KOPT-K1 (cell line): ENCODE measurements at regions not wholly inside any gene's neighbourhood (a gene's known extent, or its start where the extent isn't known, plus 50 kb on each side); places are given as distances from the start of the nearest gene placed in this dataset.
"Not testable (repeated sequence)": the region's sequence is repeated elsewhere in the genome, so short reads cannot be mapped to it uniquely, and the experiment has no call there.

Experiments used
- H3K27ac ChIP-seq: fragments of 200-600 bp; sonication (generic); 2 replicates; pipeline ENCODE4 v1.5.1; 2016; ENCODE audit warnings: antibody characterized with exemption, mild to moderate bottlenecking, low read depth, low read length; ENCODE audit not compliant: poor library complexity, severe bottlenecking
- H3K36me3 ChIP-seq: fragments of 200-600 bp; sonication (generic); 2 replicates; pipeline ENCODE4 v1.5.1; 2017; ENCODE audit warnings: antibody characterized with exemption, mild to moderate bottlenecking, low read length, moderate library complexity; ENCODE audit not compliant: insufficient read depth
- H3K9me3 ChIP-seq: fragments of 200-600 bp; sonication (generic); 2 replicates; pipeline ENCODE4 v1.5.1; 2017; ENCODE audit warnings: antibody characterized with exemption, low read length, mild to moderate bottlenecking; ENCODE audit not compliant: insufficient read depth, poor library complexity, severe bottlenecking

GRCh38 chr4:59540311-59540710 is 1659.8 kb upstream of the ADGRL3 start:
- H3K27ac ChIP-seq = no peak overlapping the region
- no peaks in the 10 kb centered on the region for H3K9me3 ChIP-seq
- no peaks in the 10 kb centered on the region for H3K36me3 ChIP-seq

DNA sequence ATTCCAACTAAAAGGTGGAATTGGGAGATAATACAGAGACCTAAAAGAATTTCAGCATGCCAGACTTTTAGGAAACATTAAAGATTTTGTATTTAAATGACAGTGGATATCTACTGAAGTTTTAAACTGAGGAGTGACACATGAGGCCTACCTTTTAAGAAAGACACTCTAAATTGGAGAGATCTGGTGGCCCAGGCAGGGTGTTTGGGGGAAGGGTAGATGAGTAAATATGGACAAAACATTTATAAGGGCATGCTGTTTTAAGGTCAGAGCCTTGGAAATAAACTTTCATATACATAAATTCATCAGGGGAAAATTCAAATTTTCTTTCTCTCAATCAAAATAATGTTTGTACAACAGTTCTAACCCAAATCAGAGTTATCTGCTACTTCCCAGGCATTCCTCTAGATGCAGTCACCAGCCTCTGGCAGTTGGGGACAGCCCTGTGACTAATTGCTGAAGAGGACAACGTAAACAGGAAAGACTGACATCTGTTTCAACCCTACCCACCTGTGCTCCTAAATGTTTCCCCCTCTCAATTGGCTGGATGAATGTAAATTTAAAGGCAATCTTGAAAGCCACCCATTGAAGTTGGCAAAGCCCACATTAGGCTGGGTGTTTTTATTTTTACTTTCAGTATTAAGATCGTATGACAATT is 1646.9 kb upstream of the ADGRL3 start:
- H3K9me3 ChIP-seq = no peaks in the 10 kb centered on the region
- no peak overlapping the region for H3K27ac ChIP-seq
- H3K36me3 ChIP-seq = no peaks in the 10 kb centered on the region

DNA sequence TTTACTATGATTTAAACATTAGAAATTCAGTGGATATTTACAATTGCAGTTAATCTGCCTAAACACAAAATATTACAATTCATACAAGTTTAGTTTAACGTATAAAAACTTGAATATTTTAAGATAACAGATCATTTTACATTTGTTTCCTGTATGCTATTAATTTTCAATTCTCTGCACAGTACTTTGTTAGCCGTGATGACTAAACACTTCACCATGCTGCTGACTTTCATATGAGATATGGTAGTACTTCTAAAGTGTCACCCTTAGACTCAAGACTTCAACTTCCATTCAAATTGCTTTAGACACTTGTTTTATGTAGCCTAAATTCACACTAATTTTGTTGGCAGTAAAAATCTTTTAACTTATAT is 1646.4 kb upstream of the ADGRL3 start:
- no peaks in the 10 kb centered on the region for H3K9me3 ChIP-seq
- H3K36me3 ChIP-seq = no peaks in the 10 kb centered on the region
- H3K27ac ChIP-seq = no peak overlapping the region

DNA sequence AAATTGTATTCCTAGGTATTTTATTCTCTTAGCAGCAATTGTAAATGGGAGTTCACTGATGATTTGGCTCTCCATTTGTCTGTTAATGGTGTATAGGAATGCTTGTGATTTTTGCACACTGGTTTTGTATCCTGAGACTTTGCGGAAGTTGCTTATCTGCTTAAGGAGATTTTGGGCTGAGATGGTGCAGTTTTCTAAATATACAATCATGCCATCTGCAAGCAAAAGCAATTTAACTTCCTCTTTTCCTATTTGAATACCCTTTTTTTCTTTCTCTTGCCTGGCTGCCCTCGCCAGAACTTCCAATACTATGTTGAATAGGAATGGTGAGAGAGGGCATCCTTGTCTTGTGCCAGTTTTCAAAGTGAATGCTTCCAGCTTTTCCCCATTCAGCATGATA is 1643.9 kb upstream of the ADGRL3 start:
- H3K27ac ChIP-seq, H3K36me3 ChIP-seq, H3K9me3 ChIP-seq: not testable (repeated sequence)

DNA sequence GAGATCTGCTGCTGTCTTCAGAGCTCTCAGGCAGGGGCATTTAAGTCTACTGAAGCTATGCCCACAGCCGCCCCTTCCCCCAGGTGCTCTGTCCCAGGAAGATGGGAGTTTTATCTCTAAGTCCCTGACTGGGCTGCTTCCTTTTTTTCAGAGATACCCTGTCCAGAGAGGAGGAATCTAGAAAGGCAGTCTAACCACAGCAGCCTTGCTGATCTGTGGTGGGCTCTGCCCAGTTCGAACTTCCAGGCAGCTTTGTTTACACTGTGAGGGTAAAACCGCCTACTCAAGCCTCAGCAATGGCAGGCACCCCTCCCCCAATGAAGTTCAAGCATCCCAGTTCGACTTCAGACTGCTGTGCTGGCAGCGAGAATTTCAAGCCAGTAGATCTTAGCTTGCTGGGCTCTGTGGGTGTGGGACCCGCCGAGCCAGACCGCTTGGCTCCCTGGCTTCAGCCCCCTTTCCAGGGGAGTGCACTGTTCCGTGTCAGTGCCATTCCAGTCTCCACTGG is 1639.9 kb upstream of the ADGRL3 start:
- H3K27ac ChIP-seq, H3K36me3 ChIP-seq, H3K9me3 ChIP-seq: not testable (repeated sequence)

- no peak overlapping the region for H3K27ac ChIP-seq
These were observed 1634.3 kb upstream of the ADGRL3 start for GRCh38 chr4:59565836-59566235.

GRCh38 chr4:59570860-59571476 is 1629.2 kb upstream of the ADGRL3 start:
- H3K36me3 ChIP-seq = no peaks in the 10 kb centered on the region
- H3K9me3 ChIP-seq = no peaks in the 10 kb centered on the region
- no peak overlapping the region for H3K27ac ChIP-seq

More at GRCh38 chr4:59565836-59566235, 1634.3 kb upstream of the ADGRL3 start:
- no peaks in the 10 kb centered on the region for H3K9me3 ChIP-seq
- H3K36me3 ChIP-seq = no peaks in the 10 kb centered on the region

DNA sequence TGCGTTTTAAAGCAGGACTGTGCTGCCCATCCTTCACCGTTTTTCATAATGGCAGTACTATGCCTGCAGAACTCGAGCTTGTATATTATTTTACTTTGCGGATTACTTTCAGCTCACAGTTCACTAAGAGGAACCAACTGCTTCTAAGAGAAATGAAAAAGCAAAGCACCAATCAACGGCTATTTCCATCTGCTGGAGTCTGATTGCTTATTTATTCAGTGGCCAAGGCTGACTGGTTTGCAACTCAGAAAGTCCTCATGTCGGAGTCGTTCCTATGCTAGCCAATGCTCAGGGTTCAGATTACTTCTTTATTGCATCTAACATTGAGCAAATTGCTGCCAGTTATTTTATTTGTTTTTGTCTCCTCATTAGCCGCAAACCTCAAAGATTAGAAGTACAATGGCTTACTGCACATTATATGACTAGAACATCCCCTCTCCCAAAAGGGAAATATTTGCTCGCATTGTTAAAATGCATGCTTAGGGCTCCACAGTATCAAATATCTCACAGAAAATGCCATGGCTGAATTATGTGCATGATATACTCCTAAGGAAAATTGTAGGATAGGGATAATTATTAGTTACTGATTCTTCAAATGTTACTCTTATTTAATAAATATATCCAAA is 1628.2 kb upstream of the ADGRL3 start:
- no peaks in the 10 kb centered on the region for H3K9me3 ChIP-seq
- no peak overlapping the region for H3K27ac ChIP-seq
- no peaks in the 10 kb centered on the region for H3K36me3 ChIP-seq

GRCh38 chr4:59583845-59584568 is 1616.1 kb upstream of the ADGRL3 start:
- H3K27ac ChIP-seq = no peak overlapping the region
- no peaks in the 10 kb centered on the region for H3K36me3 ChIP-seq
- H3K9me3 ChIP-seq = no peaks in the 10 kb centered on the region

- Histone ChIP-seq H3K9me3 (no peaks in the 10 kb centered on the region), H3K36me3 (no peaks in the 10 kb centered on the region), H3K27ac (no peak overlapping the region)
These were observed 1602.4 kb upstream of the ADGRL3 start for GRCh38 chr4:59597536-59598329.

DNA sequence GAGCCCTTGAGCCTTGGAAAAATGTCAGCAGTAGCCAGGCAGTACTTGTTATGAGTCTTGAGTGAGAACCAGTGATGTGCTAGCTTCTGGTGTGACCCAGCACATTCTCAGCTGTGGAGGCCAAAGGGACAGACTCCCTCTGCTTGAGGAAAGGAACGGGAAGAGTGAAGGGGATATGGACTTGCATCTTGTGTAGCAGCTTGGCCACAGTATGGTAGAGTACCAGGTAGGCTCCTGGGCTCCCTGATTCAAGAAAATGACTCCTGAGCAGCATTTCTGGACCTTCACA is 1601.9 kb upstream of the ADGRL3 start:
- Histone ChIP-seq H3K36me3 (no peaks in the 10 kb centered on the region), H3K9me3 (no peaks in the 10 kb centered on the region), H3K27ac (no peak overlapping the region)

DNA sequence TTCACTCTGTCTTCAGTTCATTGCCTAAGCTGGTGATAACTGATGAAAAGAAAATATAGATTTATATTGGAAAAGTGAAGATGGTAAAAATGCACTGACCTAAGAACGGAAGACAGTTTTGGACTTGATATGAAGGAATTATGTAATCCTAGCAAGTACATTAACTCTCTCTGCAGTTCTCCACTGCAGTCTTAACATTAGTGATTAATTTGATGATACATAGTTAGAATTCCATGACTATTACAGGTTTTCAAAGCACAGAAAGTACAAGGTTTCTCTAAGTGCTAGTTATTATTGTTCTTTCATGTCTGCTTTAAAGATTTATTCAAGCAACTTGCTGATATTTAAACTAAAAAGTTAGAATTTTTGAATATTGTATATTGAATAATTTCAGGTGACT is 1591.7 kb upstream of the ADGRL3 start:
- Histone ChIP-seq H3K27ac (no peak overlapping the region), H3K9me3 (no peaks in the 10 kb centered on the region), H3K36me3 (no peaks in the 10 kb centered on the region)

- Histone ChIP-seq H3K9me3 (no peaks in the 10 kb centered on the region), H3K27ac (no peak overlapping the region)
These were observed 1587.9 kb upstream of the ADGRL3 start for GRCh38 chr4:59612235-59612634.

GRCh38 chr4:59615316-59615715 is 1584.8 kb upstream of the ADGRL3 start:
- H3K27ac ChIP-seq = no peak overlapping the region
- H3K36me3 ChIP-seq = no peaks in the 10 kb centered on the region

More at GRCh38 chr4:59612235-59612634, 1587.9 kb upstream of the ADGRL3 start:
- no peaks in the 10 kb centered on the region for H3K36me3 ChIP-seq

GRCh38 chr4:59629348-59629747 is 1570.8 kb upstream of the ADGRL3 start:
- H3K36me3 ChIP-seq = no peaks in the 10 kb centered on the region
- H3K9me3 ChIP-seq = no peaks in the 10 kb centered on the region
- no peak overlapping the region for H3K27ac ChIP-seq

More at GRCh38 chr4:59615316-59615715, 1584.8 kb upstream of the ADGRL3 start:
- no peaks in the 10 kb centered on the region for H3K9me3 ChIP-seq
